ENCODE measurements at regions not wholly inside any gene's neighbourhood (a gene's known extent, or its start where the extent isn't known, plus 50 kb on each side); places are given as distances from the start of the nearest gene placed in this dataset.

- H3K4me3 ChIP-seq (ENCODE audit: control insufficient read depth, low read depth, low read length) = no peak overlapping the region
- DNase-seq (ENCODE audit: low read depth) = no peak
- TF ChIP-seq CTCF (IDR thresholded peaks at IDR 0.05; ENCODE audit: control insufficient read depth, insufficient read depth, low read depth, low read length, missing control alignments) = no peak
Observed at GRCh38 chr5:113965225-113965624, 396.6 kb upstream of the KCNN2 start.

- H3K4me3 ChIP-seq (ENCODE audit: control insufficient read depth, low read depth, low read length) = no peak overlapping the region
- no peak for DNase-seq (ENCODE audit: low read depth)
- no peak for TF ChIP-seq CTCF (IDR thresholded peaks at IDR 0.05; ENCODE audit: control insufficient read depth, insufficient read depth, low read depth, low read length, missing control alignments)
Observed at GRCh38 chr5:113969901-113970300, 392.0 kb upstream of the KCNN2 start.

- no peak for TF ChIP-seq CTCF (IDR thresholded peaks at IDR 0.05; ENCODE audit: control insufficient read depth, insufficient read depth, low read depth, low read length, missing control alignments)
- DNase-seq (ENCODE audit: low read depth) = no peak
- H3K4me3 ChIP-seq (ENCODE audit: control insufficient read depth, low read depth, low read length) = no peak overlapping the region
Observed at GRCh38 chr5:113971454-113971853, 390.4 kb upstream of the KCNN2 start.

- no peak for DNase-seq (ENCODE audit: low read depth)
- TF ChIP-seq CTCF (IDR thresholded peaks at IDR 0.05; ENCODE audit: control insufficient read depth, insufficient read depth, low read depth, low read length, missing control alignments) = no peak
- no peak overlapping the region for H3K4me3 ChIP-seq (ENCODE audit: control insufficient read depth, low read depth, low read length)
Observed at GRCh38 chr5:113974976-113975375, 386.9 kb upstream of the KCNN2 start.

DNA sequence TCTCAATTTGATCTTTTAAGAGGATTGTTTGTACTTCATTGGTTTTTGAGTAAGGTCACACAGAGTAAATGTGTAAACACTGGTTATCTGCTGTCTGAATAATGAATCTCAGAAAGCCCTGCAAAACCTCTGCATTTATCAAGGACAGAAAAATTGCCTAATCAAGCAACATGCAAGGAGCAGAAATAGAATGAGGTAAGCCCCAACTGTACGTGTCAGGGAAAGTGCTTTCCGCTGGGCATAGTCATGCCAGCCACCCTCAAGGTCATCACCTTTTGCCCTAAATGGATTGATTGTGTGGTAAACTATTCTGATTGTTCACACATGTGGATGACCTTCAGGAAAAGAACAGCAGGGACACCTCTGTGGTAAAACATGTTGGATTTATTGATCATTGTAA, 376.9 kb upstream of the KCNN2 start:
- H3K4me3 ChIP-seq (ENCODE audit: control insufficient read depth, low read depth, low read length) = no peak overlapping the region
- no peak for TF ChIP-seq CTCF (IDR thresholded peaks at IDR 0.05; ENCODE audit: control insufficient read depth, insufficient read depth, low read depth, low read length, missing control alignments)
- no peak for DNase-seq (ENCODE audit: low read depth)

DNA sequence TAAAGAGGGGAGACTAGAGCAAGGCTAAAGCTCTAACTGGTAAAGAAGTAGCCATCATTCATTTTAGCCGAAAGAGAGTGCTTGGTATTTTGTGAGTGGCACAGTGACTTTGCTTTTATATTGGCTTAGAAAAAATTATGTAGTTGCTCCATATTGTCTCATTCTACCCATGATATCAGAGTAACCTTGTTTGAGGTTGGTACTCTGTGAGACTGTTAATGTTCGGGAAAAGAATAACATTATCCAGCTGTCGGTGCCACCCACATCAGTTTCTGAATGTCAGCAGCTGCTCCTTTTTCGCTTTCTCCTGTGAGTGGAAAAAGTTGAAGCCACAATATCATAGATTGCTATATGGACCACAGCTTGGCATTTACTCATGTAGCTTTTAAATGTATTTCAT, 376.4 kb upstream of the KCNN2 start:
- DNase-seq (ENCODE audit: low read depth) = no peak
- TF ChIP-seq CTCF (IDR thresholded peaks at IDR 0.05; ENCODE audit: control insufficient read depth, insufficient read depth, low read depth, low read length, missing control alignments) = no peak
- H3K4me3 ChIP-seq (ENCODE audit: control insufficient read depth, low read depth, low read length) = no peak overlapping the region

DNA sequence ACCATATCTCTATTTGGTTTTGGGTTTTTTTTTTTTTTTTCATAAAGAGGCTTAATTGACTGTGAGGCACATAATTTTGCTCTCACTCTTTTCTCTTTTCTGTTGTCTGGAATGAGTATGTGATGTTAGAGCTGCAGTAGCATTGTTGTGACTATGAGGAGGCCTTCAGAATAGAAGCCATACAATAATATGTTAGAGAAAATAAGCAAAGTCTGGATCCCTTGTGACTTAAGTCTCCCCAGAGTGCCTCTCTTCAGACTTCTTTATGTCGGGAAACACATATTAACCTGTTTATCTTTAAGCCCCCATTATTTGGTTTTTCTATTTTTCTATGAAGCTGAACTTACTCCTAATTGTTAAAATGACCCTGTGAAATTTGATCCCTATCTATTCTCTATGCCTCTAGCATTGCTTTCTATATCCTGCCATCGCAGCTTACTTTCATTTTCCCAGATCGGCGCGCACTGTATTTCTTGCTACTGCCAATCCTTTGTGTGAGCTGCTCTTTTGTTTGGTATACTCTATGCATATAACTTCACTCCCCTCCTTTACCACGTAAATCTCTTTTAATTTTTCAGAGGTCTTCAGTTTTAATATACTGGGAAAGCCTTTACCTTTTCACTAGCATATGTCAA, 372.5 kb upstream of the KCNN2 start:
- TF ChIP-seq CTCF (IDR thresholded peaks at IDR 0.05; ENCODE audit: control insufficient read depth, insufficient read depth, low read depth, low read length, missing control alignments) = no peak
- H3K4me3 ChIP-seq (ENCODE audit: control insufficient read depth, low read depth, low read length) = no peak overlapping the region
- no peak for DNase-seq (ENCODE audit: low read depth)

Data from AG09309 (cell line).